Heart left ventricle (tissue), 16 donors: ENCODE measurements at regions not wholly inside any gene's neighbourhood (a gene's known extent, or its start where the extent isn't known, plus 50 kb on each side); places are given as distances from the start of the nearest gene placed in this dataset.
"Not testable (repeated sequence)": the region's sequence is repeated elsewhere in the genome, so short reads cannot be mapped to it uniquely, and the experiment has no call there.

Experiments used
- ATAC-seq, 4 donors: fragments of 200-7000 bp; cut with Tn5 transposase; one replicate each; pipeline ENCODE4 v1.9.1; 2020 to 2022; ENCODE audit warnings: moderate library complexity in 4 of 4, mild to moderate bottlenecking in 3 of 4, moderate number of reproducible peaks in 1 of 4
- DNase-seq, 5 donors: peaks; one replicate each; pipeline ENCODE4 v3.0.0-alpha.2; 2020
- H3K27ac ChIP-seq, 12 donors: fragments of 200-600 bp; sonication (generic) in 4 of 12; one replicate each; pipeline versions ENCODE4 v1.5.0 to v1.8.0; 2016 to 2022; ENCODE audit warnings: mild to moderate bottlenecking in 2 of 12
- H3K27me3 ChIP-seq, 9 donors: fragments of 200-600 bp; sonication (generic) in 2 of 9; one replicate each; pipeline versions ENCODE4 v1.5.1 to v1.8.0; 2016 to 2022; ENCODE audit warnings: mild to moderate bottlenecking in 3 of 9
- H3K36me3 ChIP-seq, 9 donors: fragments of 200-600 bp; sonication (generic) in 2 of 9; one replicate each; pipeline versions ENCODE4 v1.5.0 to v1.8.0; 2018 to 2022; ENCODE audit warnings: mild to moderate bottlenecking in 2 of 9
- H3K4me1 ChIP-seq, 12 donors: fragments of 200-600 bp; sonication (generic) in 4 of 12; one replicate each; pipeline versions ENCODE4 v1.5.0 to v1.8.0; 2016 to 2022; ENCODE audit warnings: mild to moderate bottlenecking in 3 of 12
- H3K4me3 ChIP-seq, 12 donors: fragments of 200-600 bp; sonication (generic) in 4 of 12; one replicate each; pipeline versions ENCODE4 v1.5.0 to v1.8.0; 2017 to 2022; ENCODE audit warnings: mild to moderate bottlenecking in 9 of 12, moderate library complexity in 4 of 12
- H3K9me3 ChIP-seq, 12 donors: fragments of 200-600 bp; sonication (generic) in 4 of 12; one replicate each; pipeline versions ENCODE4 v1.5.0 to v1.8.0; 2016 to 2022; ENCODE audit warnings: mild to moderate bottlenecking in 1 of 12
- POLR2A ChIP-seq, 2 donors: fragments of 450-650 bp; IDR thresholded peaks; one replicate each; pipeline ENCODE4 v1.6.1; 2017; ENCODE audit warnings: antibody characterized with exemption in 2 of 2, mild to moderate bottlenecking in 2 of 2, moderate library complexity in 2 of 2
- WGBS, 4 donors: extraction: QIAGEN DNeasy Blood & Tissue Kit in 2 of 4; methylation state at CpG; one replicate each; pipeline versions ENCODE4 v1.1.5 to v1.1.7; 2013 to 2018; 5-methylcytosine and 5-hydroxymethylcytosine counted together
- intact Hi-C, 10 donors: fragments of 100-400 bp; cut with DNase I; formaldehyde crosslinking; loops; one replicate each; pipeline versions ENCODE4 v1.11.1 to v1.14.2; 2022
- TF ChIP-seq, protein P1 (sequence below), 12 donors: fragments of 200-600 bp; sonication (generic) in 4 of 12; IDR thresholded peaks; one replicate each; pipeline versions ENCODE4 v1.5.0 to v1.8.0; 2018 to 2022; ENCODE audit warnings: antibody characterized with exemption in 12 of 12, mild to moderate bottlenecking in 5 of 12
- donor health status: ischemic (EF 13 %, LVEDD 7.1; RV severe dilation, severe dysfunction).
- donor health status: healthy with polysubstance abuse.
- donor health status: DM: no; HTN: yes; CAD: no.
- donor health status: DM: no; HTN: no; CAD: no.
- donor health status: ischemic (EF 25% LVEDD 6.9; RV normal size, moderate dysfunction).
- donor health status: ischemic (EF 25% LVEDD 5.7; RV mildly dilated, moderate dysfunction).
- donor health status: healthy.
- donor health status: DM: yes; HTN: yes; CAD: no.
- donor health status: ischemic (EF 35%, LVEDD 5.7; RV mildly dilated, moderate dysfunction).
- donor health status: nonischemic (EF 11% LVEDD 7.7; RV severe dilation, severe dysfunction).
- donor health status: DM: yes; HTN: yes; CAD: no.
- donor health status: PGD.
- donor health status: ischemic (EF 29% LVEDD 5.4; RV normal size, mild dysfunction).
- donor health status: nonischemic (EF 23%, LVEDD 6.1; RV moderate dilation, normal function).

GRCh38 chr4:79662651-79663050, 254.6 kb upstream of the GK2 start:
- H3K4me1 ChIP-seq = no peaks in the 10 kb centered on the region
- DNase-seq (no peak), ATAC-seq (no peak)
- H3K27ac ChIP-seq = no peak overlapping the region
- TF ChIP-seq POLR2A (IDR thresholded peaks at IDR 0.05) = no peak
- TF ChIP-seq, protein P1, sequence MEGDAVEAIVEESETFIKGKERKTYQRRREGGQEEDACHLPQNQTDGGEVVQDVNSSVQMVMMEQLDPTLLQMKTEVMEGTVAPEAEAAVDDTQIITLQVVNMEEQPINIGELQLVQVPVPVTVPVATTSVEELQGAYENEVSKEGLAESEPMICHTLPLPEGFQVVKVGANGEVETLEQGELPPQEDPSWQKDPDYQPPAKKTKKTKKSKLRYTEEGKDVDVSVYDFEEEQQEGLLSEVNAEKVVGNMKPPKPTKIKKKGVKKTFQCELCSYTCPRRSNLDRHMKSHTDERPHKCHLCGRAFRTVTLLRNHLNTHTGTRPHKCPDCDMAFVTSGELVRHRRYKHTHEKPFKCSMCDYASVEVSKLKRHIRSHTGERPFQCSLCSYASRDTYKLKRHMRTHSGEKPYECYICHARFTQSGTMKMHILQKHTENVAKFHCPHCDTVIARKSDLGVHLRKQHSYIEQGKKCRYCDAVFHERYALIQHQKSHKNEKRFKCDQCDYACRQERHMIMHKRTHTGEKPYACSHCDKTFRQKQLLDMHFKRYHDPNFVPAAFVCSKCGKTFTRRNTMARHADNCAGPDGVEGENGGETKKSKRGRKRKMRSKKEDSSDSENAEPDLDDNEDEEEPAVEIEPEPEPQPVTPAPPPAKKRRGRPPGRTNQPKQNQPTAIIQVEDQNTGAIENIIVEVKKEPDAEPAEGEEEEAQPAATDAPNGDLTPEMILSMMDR (IDR thresholded peaks at IDR 0.05) = no peak
- no peaks in the 10 kb centered on the region for H3K27me3 ChIP-seq
- WGBS, 4 donors = 87 to 93% (median 88%) methylated on average over 3 of the region's 3 CpGs
- intact Hi-C loops = no loop called here
- H3K36me3 ChIP-seq = no peaks in the 10 kb centered on the region
- H3K4me3 ChIP-seq = no peak overlapping the region
- H3K9me3 ChIP-seq = peaks cover 0 to 15% (median 0%) of the 10 kb centered on the region in 12 donors

DNA sequence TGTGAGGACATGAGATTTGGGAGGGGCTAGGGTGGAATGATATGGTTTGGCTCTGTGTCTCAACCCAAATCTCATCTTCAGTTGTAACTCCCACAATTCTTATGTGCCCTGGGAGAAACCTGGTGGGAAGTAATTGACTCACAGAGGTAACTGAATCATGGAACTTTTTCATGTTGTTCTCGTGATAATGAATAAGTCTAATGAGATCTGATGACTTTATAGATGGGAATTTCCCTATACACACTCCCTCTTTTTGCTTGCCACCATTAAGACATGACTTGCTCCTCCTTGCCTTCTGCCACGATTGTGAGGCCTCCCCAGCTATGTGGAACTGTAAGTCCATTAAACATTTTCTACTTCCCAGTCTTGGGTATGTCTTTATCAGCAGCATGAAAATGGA, 253.2 kb upstream of the GK2 start:
- WGBS, 4 donors = 74 to 80% (median 77%) methylated on average over 2 of the region's 2 CpGs
- TF ChIP-seq, protein P1 (IDR thresholded peaks at IDR 0.05) = no peak
- H3K27ac ChIP-seq = no peak overlapping the region
- no peaks in the 10 kb centered on the region for H3K36me3 ChIP-seq
- H3K9me3 ChIP-seq = peaks cover 0 to 17% (median 0%) of the 10 kb centered on the region in 12 donors
- H3K4me3 ChIP-seq = no peak overlapping the region
- DNase-seq = no peak
- no peaks in the 10 kb centered on the region for H3K27me3 ChIP-seq
- H3K4me1 ChIP-seq = no peaks in the 10 kb centered on the region
- intact Hi-C loops = no loop called here
- no peak for ATAC-seq

DNA sequence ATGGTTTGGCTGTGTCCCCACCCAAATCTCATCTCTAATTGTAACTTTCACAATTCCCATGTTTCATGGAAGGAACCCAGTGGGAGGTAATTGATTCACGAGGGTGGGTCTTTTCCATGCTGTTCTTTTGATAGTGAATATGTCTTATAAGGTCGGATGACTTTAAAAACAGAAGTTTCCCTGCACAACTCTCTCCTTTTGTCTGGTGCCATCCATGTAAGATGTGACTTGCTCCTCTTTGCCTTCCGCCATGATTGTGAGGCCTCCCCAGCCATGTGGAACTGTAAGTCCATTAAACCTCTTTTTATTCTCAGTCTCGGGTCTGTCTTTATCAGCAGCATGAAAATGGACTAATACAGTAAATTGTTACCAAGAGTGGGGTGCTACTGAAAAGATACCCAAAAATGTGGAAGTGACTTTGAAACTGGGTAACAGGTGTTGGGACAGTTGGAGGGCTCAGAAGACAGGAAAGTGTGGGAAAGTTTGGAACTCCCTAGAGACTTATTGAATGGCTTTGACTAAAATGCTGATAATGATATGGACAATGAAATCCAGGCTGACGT, 251.4 kb upstream of the GK2 start:
- WGBS, 4 donors = 60 to 66% (median 64%) methylated on average over 5 of the region's 5 CpGs
- ATAC-seq, intact Hi-C loops, H3K27me3 ChIP-seq, H3K4me1 ChIP-seq, H3K36me3 ChIP-seq, DNase-seq, H3K27ac ChIP-seq, H3K4me3 ChIP-seq: not testable (repeated sequence)
- H3K9me3 ChIP-seq = peaks cover 0 to 17% (median 0%) of the 10 kb centered on the region in 12 donors

DNA sequence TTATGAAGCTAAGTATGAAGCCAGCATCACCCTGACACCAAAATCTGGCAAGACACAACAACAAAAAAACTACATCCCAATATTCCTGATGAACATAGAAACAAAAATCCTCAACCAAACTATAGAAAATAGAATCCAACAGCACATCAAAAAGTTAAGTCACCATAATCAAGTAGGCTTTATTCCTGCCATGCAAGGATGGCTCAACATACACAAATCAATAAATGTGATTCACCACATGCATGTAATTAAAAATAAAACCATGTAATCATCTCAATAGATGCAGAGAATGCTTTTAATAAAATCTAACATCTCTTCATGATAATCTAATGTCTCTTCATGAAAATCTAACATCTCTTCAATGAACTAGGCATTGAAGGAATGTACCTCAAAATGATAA, 249.4 kb upstream of the GK2 start:
- peaks cover 0 to 17% (median 0%) of the 10 kb centered on the region in 12 donors for H3K9me3 ChIP-seq
- no peak overlapping the region for H3K27ac ChIP-seq
- ATAC-seq (no peak), DNase-seq (no peak)
- TF ChIP-seq, protein P1 (IDR thresholded peaks at IDR 0.05) = no peak
- intact Hi-C loops = no loop called here
- H3K27me3 ChIP-seq = no peaks in the 10 kb centered on the region
- H3K4me3 ChIP-seq = no peak overlapping the region
- no peaks in the 10 kb centered on the region for H3K36me3 ChIP-seq
- H3K4me1 ChIP-seq = peaks cover 0 to 6% (median 0%) of the 10 kb centered on the region in 12 donors

DNA sequence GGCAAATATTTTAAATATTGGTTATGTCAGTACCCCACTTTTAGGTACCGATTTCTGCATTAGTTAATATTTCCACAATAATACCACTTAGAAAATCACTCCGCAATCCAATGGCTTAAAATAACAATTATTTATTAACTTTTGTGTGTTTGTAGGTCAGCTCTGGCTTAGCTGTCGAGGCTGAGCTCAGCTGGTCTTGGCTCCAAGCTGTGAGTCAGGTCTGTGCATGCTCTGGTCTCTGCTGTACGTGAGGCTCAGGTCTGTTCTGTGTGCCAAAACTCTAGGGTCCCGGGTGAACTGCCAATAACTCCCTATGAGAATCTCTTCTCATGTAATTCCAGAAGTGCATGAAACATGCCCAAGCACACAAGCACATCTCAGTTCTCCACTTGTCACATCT, 245.8 kb upstream of the GK2 start:
- Histone ChIP-seq H3K4me1 (peaks cover 0 to 10% (median 0%) of the 10 kb centered on the region in 12 donors), H3K27ac (no peak overlapping the region), H3K36me3 (no peaks in the 10 kb centered on the region), H3K4me3 (no peak overlapping the region), H3K9me3 (peaks cover 0 to 14% (median 0%) of the 10 kb centered on the region in 12 donors), H3K27me3 (no peaks in the 10 kb centered on the region)
- TF ChIP-seq, protein P1 (IDR thresholded peaks at IDR 0.05) = no peak
- TF ChIP-seq POLR2A (IDR thresholded peaks at IDR 0.05) = no peak
- intact Hi-C loops = no loop called here
- DNase-seq = no peak
- no peak for ATAC-seq
- 80 to 86% (median 84%) methylated on average over 5 of the region's 5 CpGs for WGBS, 4 donors
